HepG2 (cell line): ENCODE measurements at regions not wholly inside any gene's neighbourhood (a gene's known extent, or its start where the extent isn't known, plus 50 kb on each side); places are given as distances from the start of the nearest gene placed in this dataset.
A peak's percentile ranks its signal among the peaks of the same experiment; 100 is the strongest.

Source experiments
- ASH2L ChIP-seq: fragments of 300-600, 200-600 bp; sonication (generic); IDR thresholded peaks from 2 replicates; pipeline ENCODE4 v1.7.0; 2017; ENCODE audit warnings: low read depth, mild to moderate bottlenecking, moderate library complexity, mixed read lengths, low read length; ENCODE audit not compliant: insufficient read length
- BCL6 ChIP-seq: IDR thresholded peaks from 2 replicates; pipeline ENCODE4 v1.6.1; 2016; ENCODE audit warnings: missing genetic modification reagents, missing compliant biosample characterization
- CERS6 ChIP-seq: sonication (generic); formaldehyde crosslinking; IDR thresholded peaks from 2 replicates; pipeline ENCODE4 v1.5.0; 2020; ENCODE audit warnings: missing genetic modification reagents
- HIVEP1 ChIP-seq: sonication (generic); formaldehyde crosslinking; IDR thresholded peaks from 2 replicates; pipeline ENCODE4 v1.4.0; 2020; ENCODE audit warnings: mild to moderate bottlenecking, missing genetic modification reagents
- HNF4A ChIP-seq: sonication (generic); formaldehyde crosslinking; IDR thresholded peaks from 2 replicates; pipeline ENCODE4 v1.4.0; 2020; ENCODE audit warnings: missing genetic modification reagents
- HOXA5 ChIP-seq: sonication (generic); formaldehyde crosslinking; IDR thresholded peaks from 2 replicates; pipeline ENCODE4 v1.4.0; 2020; ENCODE audit warnings: missing genetic modification reagents
- IRF1 ChIP-seq: sonication (generic); formaldehyde crosslinking; IDR thresholded peaks from 2 replicates; pipeline ENCODE4 v1.4.0; 2020; ENCODE audit warnings: low read depth, mild to moderate bottlenecking, missing genetic modification reagents
- MXI1 ChIP-seq: IDR thresholded peaks from 3 replicates; pipeline ENCODE4 v1.6.1; 2012; ENCODE audit warnings: low read depth, low read length, inconsistent platforms, borderline replicate concordance
- NCOA2 ChIP-seq: sonication (generic); formaldehyde crosslinking; IDR thresholded peaks from 2 replicates; pipeline ENCODE4 v1.8.0; 2022; ENCODE audit warnings: inconsistent platforms
- POGK ChIP-seq: sonication (generic); formaldehyde crosslinking; conservative IDR thresholded peaks from 2 replicates; pipeline ENCODE4 v1.8.0; 2022; ENCODE audit warnings: mild to moderate bottlenecking, moderate library complexity, missing genetic modification reagents
- RFX3 ChIP-seq: IDR thresholded peaks from 2 replicates; pipeline ENCODE4 v1.6.1; 2016; ENCODE audit warnings: missing biosample characterization, missing genetic modification reagents
- TEAD3 ChIP-seq: optimal IDR thresholded peaks from 2 replicates; pipeline ENCODE3; 2016; ENCODE audit warnings: borderline replicate concordance
- USF2 ChIP-seq, 2 experiments: sonication (generic) in 1 of 2; formaldehyde crosslinking in 1 of 2; IDR thresholded peaks; 2 replicates each; pipeline versions ENCODE4 v1.5.1 to v1.6.1; 2011 to 2020; ENCODE audit warnings: borderline replicate concordance in 1 of 2, low read depth in 1 of 2, low read length in 1 of 2, mild to moderate bottlenecking in 1 of 2, missing genetic modification reagents in 1 of 2, moderate library complexity in 1 of 2
- ZMYM4 ChIP-seq: sonication (generic); formaldehyde crosslinking; IDR thresholded peaks from 2 replicates; pipeline ENCODE4 v1.8.1; 2023; ENCODE audit warnings: mild to moderate bottlenecking, missing genetic modification reagents
- ZNF484 ChIP-seq: sonication (generic); formaldehyde crosslinking; IDR thresholded peaks from 2 replicates; pipeline ENCODE4 v1.5.1; 2020; ENCODE audit warnings: mild to moderate bottlenecking, low read depth, missing genetic modification reagents, borderline replicate concordance
- ZNF550 ChIP-seq: sonication (generic); formaldehyde crosslinking; IDR thresholded peaks from 2 replicates; pipeline ENCODE4 v1.4.0; 2020; ENCODE audit warnings: mild to moderate bottlenecking, missing genetic modification reagents, borderline replicate concordance
- ZNF614 ChIP-seq: IDR thresholded peaks from 2 replicates; pipeline ENCODE4 v1.6.1; 2018; ENCODE audit warnings: missing biosample characterization, missing genetic modification reagents, inconsistent platforms, borderline replicate concordance
- ZNF7 ChIP-seq: IDR thresholded peaks from 2 replicates; pipeline ENCODE4 v1.6.1; 2016; ENCODE audit warnings: missing biosample characterization, missing genetic modification reagents
- ZNF770 ChIP-seq: sonication (generic); formaldehyde crosslinking; IDR thresholded peaks from 2 replicates; pipeline ENCODE4 v1.5.0; 2020; ENCODE audit warnings: mild to moderate bottlenecking, missing genetic modification reagents

GRCh38 chr12:93085383-93086287, 156.5 kb upstream of the EEA1 start (continued):
- TF ChIP-seq IRF1 (CRISPR knock-in tag) = no peak
- no peak for TF ChIP-seq ZNF550 (CRISPR knock-in tag)
- no peak for TF ChIP-seq RFX3
- no peak for TF ChIP-seq HOXA5 (CRISPR knock-in tag)
- no peak for TF ChIP-seq POGK
- TF ChIP-seq BCL6 (CRISPR knock-in tag) = peak; percentile 43
- peak; percentile 41; the same call in 1 of the 2 replicates for TF ChIP-seq HNF4A
- TF ChIP-seq TEAD3 (CRISPR knock-in tag) = peak; percentile 48
- TF ChIP-seq USF2 (IDR thresholded peaks at IDR 0.05; ENCODE audit: low read depth, low read length) = no peak
- peak; percentile 40; the same call in 1 of the 2 replicates for TF ChIP-seq USF2 (CRISPR knock-in tag; IDR thresholded peaks at IDR 0.05; ENCODE audit: borderline replicate concordance)
- peak; percentile 56 for TF ChIP-seq NCOA2 (CRISPR knock-in tag)
- peak; percentile 41; the same call in 1 of the 3 replicates for TF ChIP-seq MXI1
- TF ChIP-seq ZNF614 (CRISPR knock-in tag) = no peak; the same call in 1 of the 2 replicates
- TF ChIP-seq ASH2L = peak; percentile 12
- peak; percentile 98 for TF ChIP-seq ZNF7
- no peak for TF ChIP-seq ZNF484 (CRISPR knock-in tag)
- TF ChIP-seq ZMYM4 (CRISPR knock-in tag) = peak; percentile 72
- no peak for TF ChIP-seq CERS6 (CRISPR knock-in tag)
- no peak for TF ChIP-seq HIVEP1 (CRISPR knock-in tag)
- TF ChIP-seq ZNF770 (CRISPR knock-in tag) = peak; percentile 93
